K562 (cell line): ENCODE measurements at regions not wholly inside any gene's neighbourhood (a gene's known extent, or its start where the extent isn't known, plus 50 kb on each side); places are given as distances from the start of the nearest gene placed in this dataset.

Experiments
- ATAC-seq: fragments of 200-7000 bp; cut with Tn5 transposase; 3 replicates; pipeline ENCODE4 v1.9.1; 2020; ENCODE audit warnings: moderate library complexity
- BruUV-seq: library from RNA; stranded (reverse); fragments of 400-500 nt; replicated peaks from 2 replicates; lab custom pipeline; 2021; lab: Mats Ljungman, UMichigan
- CTCF ChIA-PET: fragments of 300-600 bp; formaldehyde crosslinking; extraction: SDS; loops from one replicate; lab custom pipeline; 2021; ENCODE audit warnings: low intra/inter-chr PET ratio; lab: Yijun Ruan, JAX
- POLR2A ChIA-PET: fragments of 300-600, 350-650 bp; sonication (Branson Sonifier 250); formaldehyde crosslinking; extraction: SDS; loops from one replicate; lab custom pipeline; 2021; ENCODE audit warnings: antibody characterized with exemption, inconsistent platforms; lab: Yijun Ruan, JAX
- DNase-seq, 4 experiments: peaks; one replicate each; pipeline versions ENCODE4 v3.0.0 to v3.0.0-alpha.2; 2011 to 2018; ENCODE audit warnings: low spot score in 3 of 4, mixed read lengths in 3 of 4; ENCODE audit errors: extremely low read depth in 1 of 4
- FAIRE-seq: peaks from 2 replicates; lab custom pipeline; 2011; peaks lifted over from hg19 to GRCh38; lab: Jason Lieb, UNC
- H2AFZ ChIP-seq: 2 replicates; pipeline ENCODE4 v1.6.0; 2011; ENCODE audit warnings: low read depth, low read length, control low read depth, inconsistent platforms
- H3K27ac ChIP-seq: fragments of 200-600 bp; 3 replicates; pipeline ENCODE4 v1.8.0; 2011; ENCODE audit warnings: low read depth, mild to moderate bottlenecking, control low read depth, inconsistent platforms, low read length, moderate library complexity, mixed read lengths; ENCODE audit errors: extremely low read depth
- H3K27me3 ChIP-seq, 2 experiments: fragments of 300-600 bp in 1 of 2; 2 replicates in 1 of 2; 3 replicates in 1 of 2; pipeline versions ENCODE4 v1.6.0 to v1.8.0; 2011; ENCODE audit warnings: inconsistent platforms in 2 of 2, low read length in 2 of 2, mild to moderate bottlenecking in 1 of 2, mixed read lengths in 1 of 2, moderate library complexity in 1 of 2; ENCODE audit not compliant: control insufficient read depth in 2 of 2, insufficient read depth in 2 of 2
- H3K36me3 ChIP-seq: fragments of 300-600 bp; 3 replicates; pipeline ENCODE4 v1.8.0; 2011; ENCODE audit warnings: mild to moderate bottlenecking, low read length, inconsistent platforms; ENCODE audit not compliant: control insufficient read depth, insufficient read depth
- H3K4me1 ChIP-seq, 2 experiments: fragments of 200-600 bp in 1 of 2; replicated peaks in 1 of 2; 2 replicates in 1 of 2; 3 replicates in 1 of 2; pipeline versions ENCODE4 v1.5.1 to v1.8.0; 2011; ENCODE audit warnings: inconsistent platforms in 2 of 2, low read length in 2 of 2, mild to moderate bottlenecking in 1 of 2, mixed read lengths in 1 of 2, moderate library complexity in 1 of 2; ENCODE audit not compliant: control insufficient read depth in 2 of 2, insufficient read depth in 2 of 2
- H3K4me2 ChIP-seq: 2 replicates; pipeline ENCODE4 v1.6.1; 2011; ENCODE audit warnings: low read length, control low read depth, inconsistent platforms, mixed read lengths; ENCODE audit not compliant: insufficient read depth
- H3K4me3 ChIP-seq: fragments of 200-600 bp; sonication (generic), shearing (Covaris generic); 2 replicates; pipeline ENCODE4 v1.5.1; 2016; ENCODE audit warnings: control low read depth, inconsistent platforms
- H3K79me2 ChIP-seq: fragments of 200-600 bp; 3 replicates; pipeline ENCODE4 v1.8.0; 2011; ENCODE audit warnings: low read length, inconsistent platforms; ENCODE audit not compliant: control insufficient read depth, insufficient read depth
- H3K9ac ChIP-seq, 2 experiments: 2 replicates each; pipeline versions ENCODE4 v1.6.0 to v1.6.1; 2011; ENCODE audit warnings: low read depth in 2 of 2, low read length in 2 of 2, control low read depth in 1 of 2, inconsistent platforms in 1 of 2, mild to moderate bottlenecking in 1 of 2, mixed read lengths in 1 of 2; ENCODE audit not compliant: insufficient read depth in 1 of 2
- H3K9me1 ChIP-seq: one replicate; pipeline ENCODE4 v1.6.0; 2011; ENCODE audit warnings: inconsistent platforms, mild to moderate bottlenecking, low read length, moderate library complexity; ENCODE audit not compliant: control insufficient read depth, insufficient read depth
- H3K9me3 ChIP-seq: replicated peaks from 2 replicates; pipeline ENCODE4 v1.5.1; 2011; ENCODE audit warnings: low read depth, low read length, inconsistent platforms; ENCODE audit not compliant: control insufficient read depth, insufficient read depth
- H4K20me1 ChIP-seq: replicated peaks from 2 replicates; pipeline ENCODE4 v1.6.1; 2011; ENCODE audit warnings: low read length, inconsistent platforms, mixed read lengths; ENCODE audit not compliant: control insufficient read depth, insufficient read depth
- CREBBP ChIP-seq: IDR thresholded peaks from one replicate; pipeline ENCODE4 v1.6.1; 2012; ENCODE audit warnings: low read depth, mild to moderate bottlenecking, control low read depth, inconsistent platforms, low read length
- PTTG1 ChIP-seq: fragments of 450-650 bp; IDR thresholded peaks from 2 replicates; pipeline ENCODE4 v1.6.1; 2016; ENCODE audit warnings: low read depth, mild to moderate bottlenecking, missing genetic modification characterization, missing compliant biosample characterization
- STAG1 ChIP-seq: sonication (generic); formaldehyde crosslinking; IDR thresholded peaks from 2 replicates; pipeline ENCODE4 v1.5.0; 2020; ENCODE audit warnings: missing genetic modification reagents, borderline replicate concordance
- ZNF77 ChIP-seq: fragments of 250-450 bp; sonication (Bioruptor Pico); IDR thresholded peaks from 2 replicates; pipeline ENCODE4 v1.5.0; 2020
- WGBS: fragments of 100-300 bp; shearing (Covaris generic); methylation state at CpG from one replicate; pipeline ENCODE4 v1.1.6; 2016; ENCODE audit warnings: low coverage, mixed read lengths; ENCODE audit not compliant: insufficient coverage; ENCODE audit errors: missing lambda C conversion rate; 5-methylcytosine and 5-hydroxymethylcytosine counted together
- in situ Hi-C: fragments of 300-500 bp; cut with MboI; formaldehyde crosslinking; loops from 4 replicates; pipeline ENCODE4 v1.15.0; 2018; ENCODE audit warnings: inconsistent platforms, mixed read lengths
- intact Hi-C: fragments of 100-400 bp; cut with micrococcal nuclease; formaldehyde crosslinking; loops from 2 replicates; pipeline ENCODE4 v1.14.2; 2022
- TF ChIP-seq, protein P1 (sequence below), 2 experiments: fragments of 450-650 bp; formaldehyde crosslinking in 1 of 2; IDR thresholded peaks; 2 replicates each; pipeline versions ENCODE4 v1.4.0 to v1.6.1; 2014 to 2020; ENCODE audit warnings: mild to moderate bottlenecking in 2 of 2, borderline replicate concordance in 1 of 2, low read depth in 1 of 2
- TF ChIP-seq, protein P2 (sequence below): fragments of 450-650 bp; formaldehyde crosslinking; IDR thresholded peaks from 2 replicates; pipeline ENCODE4 v1.4.0; 2022; ENCODE audit warnings: missing genetic modification characterization

DNA sequence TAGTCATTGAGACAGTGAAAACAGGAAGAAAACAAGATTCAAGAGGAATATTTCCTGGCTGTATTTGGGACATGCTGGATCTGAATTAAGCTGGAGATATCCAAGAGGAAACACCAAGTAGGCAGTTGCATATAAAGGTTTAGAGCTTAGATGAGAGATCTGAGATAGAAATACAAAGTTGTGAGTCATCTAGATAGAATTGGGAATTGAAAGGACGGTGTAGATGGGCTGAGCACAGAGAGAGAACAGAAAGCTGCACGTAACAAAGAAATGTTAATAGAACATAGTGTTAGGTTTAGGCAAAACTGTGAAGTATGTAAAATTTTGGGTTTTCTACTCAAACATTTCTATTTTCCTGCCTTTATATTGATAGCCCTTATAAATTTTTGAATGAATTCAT lies 218.5 kb upstream of the TMEM196 start:
- TF ChIP-seq STAG1 (CRISPR knock-in tag) (no peak), ZNF77 (CRISPR knock-in tag) (no peak)
- H3K79me2 ChIP-seq = no peaks in the 10 kb centered on the region
- no peak for ATAC-seq
- WGBS = 7% methylated on average over 2 of the region's 2 CpGs
- H3K4me3 ChIP-seq = no peak overlapping the region
- H3K27ac ChIP-seq = no peak overlapping the region
- BruUV-seq = no TSS peak
- H3K9me3 ChIP-seq = no peaks in the 10 kb centered on the region; the same call in 1 of the 2 replicates
- no peaks in the 10 kb centered on the region for H3K4me1 ChIP-seq
- no peaks in the 10 kb centered on the region for H4K20me1 ChIP-seq
- no peak overlapping the region for H3K9ac ChIP-seq
- H3K4me2 ChIP-seq = no peak overlapping the region
- no peaks in the 10 kb centered on the region for H3K9me1 ChIP-seq
- no peak overlapping the region for H2AFZ ChIP-seq
- in situ Hi-C loops = no loop called here
- no peaks in the 10 kb centered on the region for H3K27me3 ChIP-seq
- CTCF ChIA-PET = no interaction called here
- FAIRE-seq = no peak
- H3K36me3 ChIP-seq = no peaks in the 10 kb centered on the region
- POLR2A ChIA-PET = interaction anchor here (0.8 kb wide), 1 partner anchor 21 kb away, joined by 3 read pairs; no protein-coding TSS in a partner anchor
- DNase-seq = no peak
- intact Hi-C loops = no loop called here

DNA sequence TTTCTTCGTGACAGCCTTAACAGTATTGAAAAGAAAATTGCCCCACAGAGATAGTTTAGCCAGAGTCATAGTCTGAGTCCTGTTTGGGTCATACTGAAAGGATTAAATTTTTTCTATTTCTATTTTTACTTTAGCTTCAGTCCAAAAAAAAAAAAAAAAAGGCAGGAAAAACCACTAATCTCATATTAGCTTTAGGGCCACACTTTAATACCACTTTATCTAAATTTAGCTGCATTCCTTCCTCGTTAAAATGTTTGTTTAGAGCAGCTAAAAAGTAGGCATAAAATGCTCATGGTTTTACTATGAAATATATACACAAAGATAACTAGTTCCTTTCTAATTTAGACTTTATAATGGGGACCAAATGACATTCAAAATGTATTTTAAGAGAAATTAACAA lies 216.5 kb upstream of the TMEM196 start:
- TF ChIP-seq, protein P1, sequence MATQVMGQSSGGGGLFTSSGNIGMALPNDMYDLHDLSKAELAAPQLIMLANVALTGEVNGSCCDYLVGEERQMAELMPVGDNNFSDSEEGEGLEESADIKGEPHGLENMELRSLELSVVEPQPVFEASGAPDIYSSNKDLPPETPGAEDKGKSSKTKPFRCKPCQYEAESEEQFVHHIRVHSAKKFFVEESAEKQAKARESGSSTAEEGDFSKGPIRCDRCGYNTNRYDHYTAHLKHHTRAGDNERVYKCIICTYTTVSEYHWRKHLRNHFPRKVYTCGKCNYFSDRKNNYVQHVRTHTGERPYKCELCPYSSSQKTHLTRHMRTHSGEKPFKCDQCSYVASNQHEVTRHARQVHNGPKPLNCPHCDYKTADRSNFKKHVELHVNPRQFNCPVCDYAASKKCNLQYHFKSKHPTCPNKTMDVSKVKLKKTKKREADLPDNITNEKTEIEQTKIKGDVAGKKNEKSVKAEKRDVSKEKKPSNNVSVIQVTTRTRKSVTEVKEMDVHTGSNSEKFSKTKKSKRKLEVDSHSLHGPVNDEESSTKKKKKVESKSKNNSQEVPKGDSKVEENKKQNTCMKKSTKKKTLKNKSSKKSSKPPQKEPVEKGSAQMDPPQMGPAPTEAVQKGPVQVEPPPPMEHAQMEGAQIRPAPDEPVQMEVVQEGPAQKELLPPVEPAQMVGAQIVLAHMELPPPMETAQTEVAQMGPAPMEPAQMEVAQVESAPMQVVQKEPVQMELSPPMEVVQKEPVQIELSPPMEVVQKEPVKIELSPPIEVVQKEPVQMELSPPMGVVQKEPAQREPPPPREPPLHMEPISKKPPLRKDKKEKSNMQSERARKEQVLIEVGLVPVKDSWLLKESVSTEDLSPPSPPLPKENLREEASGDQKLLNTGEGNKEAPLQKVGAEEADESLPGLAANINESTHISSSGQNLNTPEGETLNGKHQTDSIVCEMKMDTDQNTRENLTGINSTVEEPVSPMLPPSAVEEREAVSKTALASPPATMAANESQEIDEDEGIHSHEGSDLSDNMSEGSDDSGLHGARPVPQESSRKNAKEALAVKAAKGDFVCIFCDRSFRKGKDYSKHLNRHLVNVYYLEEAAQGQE (IDR thresholded peaks at IDR 0.05; ENCODE audit: borderline replicate concordance) = no peak
- TF ChIP-seq, protein P1 (CRISPR knock-in tag; IDR thresholded peaks at IDR 0.05; ENCODE audit: low read depth) = no peak
- TF ChIP-seq, protein P2, sequence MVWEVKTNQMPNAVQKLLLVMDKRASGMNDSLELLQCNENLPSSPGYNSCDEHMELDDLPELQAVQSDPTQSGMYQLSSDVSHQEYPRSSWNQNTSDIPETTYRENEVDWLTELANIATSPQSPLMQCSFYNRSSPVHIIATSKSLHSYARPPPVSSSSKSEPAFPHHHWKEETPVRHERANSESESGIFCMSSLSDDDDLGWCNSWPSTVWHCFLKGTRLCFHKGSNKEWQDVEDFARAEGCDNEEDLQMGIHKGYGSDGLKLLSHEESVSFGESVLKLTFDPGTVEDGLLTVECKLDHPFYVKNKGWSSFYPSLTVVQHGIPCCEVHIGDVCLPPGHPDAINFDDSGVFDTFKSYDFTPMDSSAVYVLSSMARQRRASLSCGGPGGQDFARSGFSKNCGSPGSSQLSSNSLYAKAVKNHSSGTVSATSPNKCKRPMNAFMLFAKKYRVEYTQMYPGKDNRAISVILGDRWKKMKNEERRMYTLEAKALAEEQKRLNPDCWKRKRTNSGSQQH (CRISPR knock-in tag) = no peak
- TF ChIP-seq CREBBP = no peak
- TF ChIP-seq PTTG1 (tag) = no peak
- TF ChIP-seq, all 486 proteins: peak for 0
- Histone ChIP-seq H3K9me3 (no peaks in the 10 kb centered on the region), H2AFZ (no peak overlapping the region), H4K20me1 (no peaks in the 10 kb centered on the region), H3K4me2 (no peak overlapping the region), H3K9me1 (no peaks in the 10 kb centered on the region), H3K79me2 (no peaks in the 10 kb centered on the region), H3K9ac (no peak overlapping the region), H3K27ac (no peak overlapping the region), H3K27me3 (no peaks in the 10 kb centered on the region), H3K36me3 (no peaks in the 10 kb centered on the region), H3K4me3 (no peak overlapping the region), H3K4me1 (no peaks in the 10 kb centered on the region)
- FAIRE-seq (no peak), ATAC-seq (no peak), DNase-seq (no peak)
- POLR2A ChIA-PET = no interaction called here
- CTCF ChIA-PET = no interaction called here
- no TSS peak for BruUV-seq
- intact Hi-C loops (loop anchor here (10.0 kb wide), 2 partner anchors 355 to 445 kb away; no protein-coding TSS in a partner anchor), in situ Hi-C loops (no loop called here)
- 7% methylated on average over 2 of the region's 2 CpGs for WGBS
